CD4-positive, alpha-beta memory T cell (primary cell): ENCODE measurements at regions not wholly inside any gene's neighbourhood (a gene's known extent, or its start where the extent isn't known, plus 50 kb on each side); places are given as distances from the start of the nearest gene placed in this dataset.

Experiments
- CTCF ChIA-PET: fragments of 350-600 bp; sonication (Branson Sonifier 250); formaldehyde crosslinking; loops from one replicate; lab custom pipeline; 2021; ENCODE audit warnings: inconsistent platforms; ENCODE audit not compliant: partially characterized antibody; lab: Charles Lee
- POLR2A ChIA-PET: fragments of 350-600 bp; sonication (Branson Sonifier 250); formaldehyde crosslinking; loops from one replicate; lab custom pipeline; 2021; ENCODE audit not compliant: partially characterized antibody; lab: Charles Lee
- DNase-seq, 5 donors: peaks; one replicate each; pipeline versions ENCODE4 v3.0.0 to v3.0.0-alpha.2; 2020 to 2022; ENCODE audit warnings: mixed read lengths in 1 of 5
- H3K27ac ChIP-seq: one replicate; pipeline ENCODE4 v1.7.0; 2013; ENCODE audit warnings: low read depth, low read length
- H3K27me3 ChIP-seq: 2 replicates; pipeline ENCODE4 v1.7.0; 2013; ENCODE audit warnings: mild to moderate bottlenecking, low read length, moderate library complexity; ENCODE audit not compliant: insufficient read depth
- H3K36me3 ChIP-seq: 2 replicates; pipeline ENCODE4 v1.7.0; 2013; ENCODE audit warnings: mild to moderate bottlenecking, low read length, moderate library complexity; ENCODE audit not compliant: insufficient read depth
- H3K4me1 ChIP-seq: 2 replicates; pipeline ENCODE4 v1.7.0; 2013; ENCODE audit warnings: mild to moderate bottlenecking, low read length, moderate library complexity; ENCODE audit not compliant: insufficient read depth
- H3K4me3 ChIP-seq, 2 donors: one replicate each; pipeline ENCODE4 v1.7.0; 2013; ENCODE audit warnings: low read length in 2 of 2, mild to moderate bottlenecking in 1 of 2
- H3K9me3 ChIP-seq, 2 donors: one replicate each; pipeline ENCODE4 v1.7.0; 2013; ENCODE audit warnings: low read length in 2 of 2, control low read depth in 1 of 2; ENCODE audit not compliant: control insufficient read depth in 1 of 2
- H3K27ac Mint-ChIP-seq, 7 donors: one replicate each; pipeline ENCODE4 v1.8.0; 2020 to 2021; ENCODE audit warnings: mixed read lengths in 7 of 7, mild to moderate bottlenecking in 6 of 7, inconsistent platforms in 3 of 7, moderate library complexity in 3 of 7
- H3K27me3 Mint-ChIP-seq, 2 donors: one replicate each; pipeline ENCODE4 v1.8.0; 2020 to 2021; ENCODE audit warnings: mixed read lengths in 2 of 2
- H3K36me3 Mint-ChIP-seq, 2 donors: one replicate each; pipeline ENCODE4 v1.8.0; 2020 to 2021; ENCODE audit warnings: mixed read lengths in 2 of 2, inconsistent platforms in 1 of 2, mild to moderate bottlenecking in 1 of 2
- H3K4me1 Mint-ChIP-seq, 4 donors: one replicate each; pipeline ENCODE4 v1.8.0; 2020 to 2021; ENCODE audit warnings: mixed read lengths in 4 of 4, mild to moderate bottlenecking in 1 of 4
- H3K4me3 Mint-ChIP-seq, 8 donors: one replicate each; pipeline ENCODE4 v1.8.0; 2020 to 2021; ENCODE audit warnings: mixed read lengths in 8 of 8, mild to moderate bottlenecking in 7 of 8, moderate library complexity in 6 of 8, inconsistent platforms in 3 of 8
- H3K9me3 Mint-ChIP-seq, 8 donors: one replicate each; pipeline ENCODE4 v1.8.0; 2020 to 2021; ENCODE audit warnings: mixed read lengths in 8 of 8, mild to moderate bottlenecking in 5 of 8, inconsistent platforms in 3 of 8, moderate library complexity in 1 of 8
- intact Hi-C: fragments of 100-400 bp; cut with micrococcal nuclease; formaldehyde crosslinking; loops from one replicate; pipeline ENCODE4 v1.15.1; 2023

DNA sequence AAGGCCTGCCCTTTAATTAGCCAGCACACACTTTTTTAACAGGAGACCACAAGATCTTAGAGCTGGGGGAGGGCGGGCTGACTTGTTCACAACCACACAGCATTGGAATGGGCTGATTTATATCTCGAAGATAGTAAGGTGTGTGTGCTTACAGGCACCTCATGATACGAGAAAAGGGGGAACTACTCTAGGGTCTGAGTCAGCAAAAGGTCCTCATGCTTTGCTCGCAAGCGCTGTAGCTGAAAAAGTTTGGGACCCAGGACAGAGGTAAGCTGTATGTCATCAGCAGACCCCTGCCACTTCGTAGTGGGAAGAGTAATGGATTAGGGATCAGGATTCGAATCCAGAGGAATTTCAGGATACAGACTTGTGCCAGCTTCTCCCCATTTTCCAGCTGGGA, 88.9 kb upstream of the RBM19 start:
- Histone ChIP-seq H3K4me3 (no peak overlapping the region), H3K27me3 (no peaks in the 10 kb centered on the region), H3K27ac (no peak overlapping the region), H3K4me1 (no peaks in the 10 kb centered on the region), H3K9me3 (no peaks in the 10 kb centered on the region), H3K36me3 (no peaks in the 10 kb centered on the region)
- DNase-seq, result no peak
- Mint-ChIP-seq H3K27me3 (peaks cover 1 to 7% of the 10 kb centered on the region in 2 donors), H3K4me3 (no peak overlapping the region), H3K36me3 (no peaks in the 10 kb centered on the region), H3K4me1 (no peaks in the 10 kb centered on the region), H3K27ac (no peak overlapping the region), H3K9me3 (peaks cover 0 to 4% (median under 1%) of the 10 kb centered on the region in 8 donors)
- CTCF ChIA-PET, result no interaction called here
- POLR2A ChIA-PET, result no interaction called here
- intact Hi-C loops, result no loop called here

GRCh38 chr12:114046236-114046998, 80.3 kb upstream of the RBM19 start:
- no peaks in the 10 kb centered on the region for H3K4me1 Mint-ChIP-seq
- no peak for DNase-seq
- no peak overlapping the region for H3K27ac Mint-ChIP-seq
- ChIA-PET CTCF (no interaction called here), POLR2A (no interaction called here)
- no peak overlapping the region for H3K4me3 ChIP-seq
- H3K4me1 ChIP-seq, result no peaks in the 10 kb centered on the region
- H3K27me3 Mint-ChIP-seq, result peaks cover 0 to 2% of the 10 kb centered on the region in 2 donors
- H3K9me3 Mint-ChIP-seq, result peaks cover 0 to 4% (median 0%) of the 10 kb centered on the region in 8 donors
- no peak overlapping the region for H3K4me3 Mint-ChIP-seq
- no peaks in the 10 kb centered on the region for H3K9me3 ChIP-seq
- no peaks in the 10 kb centered on the region for H3K36me3 ChIP-seq
- H3K27ac ChIP-seq, result no peak overlapping the region
- intact Hi-C loops, result no loop called here
- no peaks in the 10 kb centered on the region for H3K36me3 Mint-ChIP-seq
- no peaks in the 10 kb centered on the region for H3K27me3 ChIP-seq

DNA sequence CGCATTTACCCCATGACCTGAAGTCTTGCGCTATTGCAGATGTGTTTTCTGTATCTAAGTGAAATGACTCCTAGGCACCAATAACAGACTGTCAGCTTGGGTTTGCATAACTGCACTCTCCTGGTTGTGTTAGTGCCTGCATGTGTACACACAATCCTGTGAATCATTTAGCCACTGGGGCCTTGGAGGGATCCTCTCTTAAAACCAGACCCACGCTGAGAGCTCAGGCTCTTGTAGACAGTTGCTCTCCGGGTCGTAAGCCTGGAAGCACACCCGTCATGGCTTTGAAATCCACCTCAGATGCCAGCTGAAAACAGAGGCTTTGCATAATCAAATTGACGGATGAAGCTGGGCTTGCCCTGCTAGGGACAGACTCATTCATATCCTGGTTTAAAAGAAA, 79.2 kb upstream of the RBM19 start:
- POLR2A ChIA-PET, result no interaction called here
- no peaks in the 10 kb centered on the region for H3K36me3 ChIP-seq
- intact Hi-C loops, result no loop called here
- Mint-ChIP-seq H3K9me3 (peaks cover 0 to 4% (median 0%) of the 10 kb centered on the region in 8 donors), H3K27ac (no peak overlapping the region), H3K27me3 (peaks cover 0 to 2% of the 10 kb centered on the region in 2 donors), H3K4me1 (no peaks in the 10 kb centered on the region), H3K36me3 (no peaks in the 10 kb centered on the region), H3K4me3 (no peak overlapping the region)
- H3K27me3 ChIP-seq, result no peaks in the 10 kb centered on the region
- CTCF ChIA-PET, result no interaction called here
- no peak overlapping the region for H3K4me3 ChIP-seq
- no peaks in the 10 kb centered on the region for H3K9me3 ChIP-seq
- H3K4me1 ChIP-seq, result no peaks in the 10 kb centered on the region
- no peak overlapping the region for H3K27ac ChIP-seq
- DNase-seq, result no peak

- POLR2A ChIA-PET, result no interaction called here
- H3K9me3 ChIP-seq, result no peaks in the 10 kb centered on the region
- H3K9me3 Mint-ChIP-seq, result peaks cover 0 to 3% (median 0%) of the 10 kb centered on the region in 8 donors
- H3K36me3 Mint-ChIP-seq, result no peaks in the 10 kb centered on the region
- CTCF ChIA-PET, result no interaction called here
- no peaks in the 10 kb centered on the region for H3K36me3 ChIP-seq
- peaks cover 3 to 8% of the 10 kb centered on the region in 2 donors for H3K27me3 Mint-ChIP-seq
- no peak overlapping the region for H3K4me3 Mint-ChIP-seq
- no peak overlapping the region for H3K27ac Mint-ChIP-seq
- intact Hi-C loops, result no loop called here
- no peaks in the 10 kb centered on the region for H3K27me3 ChIP-seq
- H3K4me1 ChIP-seq, result no peaks in the 10 kb centered on the region
- no peak overlapping the region for H3K27ac ChIP-seq
- H3K4me3 ChIP-seq, result no peak overlapping the region
- H3K4me1 Mint-ChIP-seq, result no peaks in the 10 kb centered on the region
- DNase-seq, result no peak
Measured at GRCh38 chr12:114041590-114041989, 75.5 kb upstream of the RBM19 start.

DNA sequence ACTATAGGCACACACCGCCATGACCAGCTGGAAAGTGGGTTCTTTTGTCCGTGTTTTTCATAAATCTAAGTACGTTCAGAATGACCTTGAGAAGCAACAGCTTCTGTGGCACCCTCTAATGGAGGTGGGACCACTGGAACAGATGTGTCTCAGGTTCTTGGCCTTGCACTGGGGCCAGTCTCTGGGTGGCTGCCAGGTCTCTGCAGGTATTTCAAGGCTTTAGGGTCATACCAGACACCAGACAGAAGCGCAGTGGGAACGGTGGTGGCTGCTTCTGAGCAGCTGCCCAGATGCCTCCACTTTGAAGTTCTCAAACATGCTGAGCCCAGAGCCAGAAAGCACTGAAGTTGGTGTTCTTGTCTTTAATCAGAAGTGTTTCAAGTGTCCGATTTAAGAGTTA, 75.0 kb upstream of the RBM19 start:
- Mint-ChIP-seq H3K36me3 (no peaks in the 10 kb centered on the region), H3K9me3 (peaks cover 0 to 3% (median 0%) of the 10 kb centered on the region in 8 donors), H3K27me3 (peaks cover 5 to 8% of the 10 kb centered on the region in 2 donors), H3K4me1 (no peaks in the 10 kb centered on the region), H3K27ac (no peak overlapping the region), H3K4me3 (no peak overlapping the region)
- no peaks in the 10 kb centered on the region for H3K4me1 ChIP-seq
- no peaks in the 10 kb centered on the region for H3K9me3 ChIP-seq
- H3K27ac ChIP-seq, result no peak overlapping the region
- intact Hi-C loops, result no loop called here
- no peaks in the 10 kb centered on the region for H3K27me3 ChIP-seq
- no peak overlapping the region for H3K4me3 ChIP-seq
- ChIA-PET POLR2A (no interaction called here), CTCF (no interaction called here)
- no peaks in the 10 kb centered on the region for H3K36me3 ChIP-seq
- no peak for DNase-seq

- Histone ChIP-seq H3K36me3 (no peaks in the 10 kb centered on the region), H3K9me3 (no peaks in the 10 kb centered on the region), H3K4me3 (no peak overlapping the region), H3K27ac (no peak overlapping the region), H3K27me3 (no peaks in the 10 kb centered on the region), H3K4me1 (no peaks in the 10 kb centered on the region)
- CTCF ChIA-PET, result no interaction called here
- H3K27ac Mint-ChIP-seq, result no peak overlapping the region
- no peak overlapping the region for H3K4me3 Mint-ChIP-seq
- peaks cover 6 to 10% of the 10 kb centered on the region in 2 donors for H3K27me3 Mint-ChIP-seq
- peaks cover 0 to 6% (median 0%) of the 10 kb centered on the region in 8 donors for H3K9me3 Mint-ChIP-seq
- intact Hi-C loops, result no loop called here
- no peak for DNase-seq
- no peaks in the 10 kb centered on the region for H3K4me1 Mint-ChIP-seq
- POLR2A ChIA-PET, result no interaction called here
- H3K36me3 Mint-ChIP-seq, result no peaks in the 10 kb centered on the region
Measured at GRCh38 chr12:114038962-114039361, 72.8 kb upstream of the RBM19 start.

GRCh38 chr12:114032801-114033200, 66.7 kb upstream of the RBM19 start:
- no peaks in the 10 kb centered on the region for H3K36me3 ChIP-seq
- CTCF ChIA-PET, result no interaction called here
- Mint-ChIP-seq H3K27ac (no peak overlapping the region), H3K27me3 (peaks cover 3 to 13% of the 10 kb centered on the region in 2 donors), H3K4me1 (no peaks in the 10 kb centered on the region), H3K4me3 (no peak overlapping the region), H3K9me3 (peaks cover 0 to 8% (median under 1%) of the 10 kb centered on the region in 8 donors), H3K36me3 (no peaks in the 10 kb centered on the region)
- H3K27me3 ChIP-seq, result no peaks in the 10 kb centered on the region
- POLR2A ChIA-PET, result no interaction called here
- no peak for DNase-seq
- H3K27ac ChIP-seq, result no peak overlapping the region
- H3K4me1 ChIP-seq, result no peaks in the 10 kb centered on the region
- intact Hi-C loops, result no loop called here
- no peaks in the 10 kb centered on the region for H3K9me3 ChIP-seq
- H3K4me3 ChIP-seq, result no peak overlapping the region
